ENCODE measurements at regions not wholly inside any gene's neighbourhood (a gene's known extent, or its start where the extent isn't known, plus 50 kb on each side); places are given as distances from the start of the nearest gene placed in this dataset.
"Not testable (repeated sequence)": the region's sequence is repeated elsewhere in the genome, so short reads cannot be mapped to it uniquely, and the experiment has no call there.

DNA sequence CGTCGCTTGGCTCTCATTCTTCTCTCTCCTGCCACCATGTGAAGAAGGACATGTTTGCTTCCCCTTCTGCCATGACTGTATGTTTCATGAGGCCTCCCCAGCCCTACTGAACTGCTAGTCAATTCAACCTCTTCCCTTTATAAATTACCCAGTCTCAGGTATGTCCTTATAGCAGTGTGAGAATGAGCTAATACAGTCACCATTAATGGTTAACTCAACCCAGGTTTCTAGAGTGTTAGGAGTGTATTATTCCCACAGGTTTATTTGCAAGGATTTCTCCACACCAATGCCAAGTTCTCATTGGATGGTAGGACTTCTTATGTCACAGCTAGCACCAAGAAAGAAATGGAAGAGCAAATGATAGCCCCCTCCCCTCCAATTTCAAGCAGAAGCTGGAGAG, 71.9 kb downstream of the DYNAP start:
- DNase-seq = no peak

DNA sequence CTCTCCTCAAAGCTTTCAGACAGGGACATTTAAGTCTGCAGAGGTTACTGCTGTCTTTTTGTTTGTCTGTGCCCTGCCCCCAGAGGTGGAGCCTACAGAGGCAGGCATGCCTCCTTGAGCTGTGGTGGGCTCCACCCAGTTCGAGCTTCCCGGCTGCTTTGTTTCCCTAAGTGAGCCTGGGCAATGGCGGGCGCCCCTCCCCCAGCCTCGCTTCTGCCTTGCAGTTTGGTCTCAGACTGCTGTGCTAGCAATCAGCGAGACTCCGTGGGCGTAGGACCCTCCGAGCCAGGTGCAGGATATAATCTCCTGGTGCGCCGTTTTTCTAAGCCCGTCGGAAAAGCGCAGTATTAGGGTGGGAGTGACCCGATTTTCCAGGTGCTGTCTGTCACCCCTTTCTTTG, 78.7 kb downstream of the DYNAP start:
- not testable (repeated sequence) for DNase-seq

DNA sequence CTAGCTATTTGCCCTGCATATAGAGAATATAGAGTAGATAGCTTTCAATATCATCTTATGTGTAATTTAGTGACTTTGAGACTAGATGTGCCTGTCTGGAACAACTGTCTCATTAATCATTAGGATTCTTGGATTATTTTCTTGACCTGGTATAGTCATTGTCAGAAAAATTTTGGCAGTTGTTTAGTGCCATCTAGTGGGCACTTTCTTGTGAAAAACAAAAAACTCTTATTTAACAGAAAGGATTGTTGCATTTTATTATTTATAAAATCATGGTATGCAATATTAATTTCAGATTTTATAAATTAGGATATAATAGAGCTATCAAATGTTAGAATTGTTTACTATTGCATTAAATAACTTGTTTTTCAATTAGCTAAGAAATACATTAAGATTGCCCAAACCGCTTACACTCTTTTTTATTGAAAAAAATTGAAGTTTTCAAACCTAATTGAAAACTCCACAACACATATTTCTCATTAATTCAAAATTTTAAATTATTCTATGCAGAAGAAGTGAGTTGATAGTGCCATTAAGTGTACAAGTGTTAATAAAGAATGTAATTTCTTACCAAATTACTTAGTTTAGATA, 80.3 kb downstream of the DYNAP start:
- DNase-seq = peak; percentile 35

DNA sequence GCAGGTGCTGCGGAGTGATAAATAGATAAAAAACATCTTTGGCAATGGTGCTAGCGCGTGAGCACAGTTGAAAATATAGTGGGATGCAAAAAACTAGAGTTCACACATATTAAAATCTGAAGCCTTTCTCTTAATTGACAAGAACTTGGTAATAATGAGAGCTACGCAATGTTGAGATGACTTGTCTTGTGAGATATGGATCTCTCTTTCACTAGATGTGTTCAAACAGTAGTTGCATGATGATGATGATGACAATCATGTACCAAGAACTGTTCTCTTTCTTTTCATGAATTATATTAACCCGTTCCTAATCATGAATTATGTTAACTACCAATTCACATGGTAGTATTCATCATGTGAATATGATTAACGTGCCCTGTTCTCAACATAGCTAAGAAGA, 81.1 kb downstream of the DYNAP start:
- no peak for DNase-seq

DNA sequence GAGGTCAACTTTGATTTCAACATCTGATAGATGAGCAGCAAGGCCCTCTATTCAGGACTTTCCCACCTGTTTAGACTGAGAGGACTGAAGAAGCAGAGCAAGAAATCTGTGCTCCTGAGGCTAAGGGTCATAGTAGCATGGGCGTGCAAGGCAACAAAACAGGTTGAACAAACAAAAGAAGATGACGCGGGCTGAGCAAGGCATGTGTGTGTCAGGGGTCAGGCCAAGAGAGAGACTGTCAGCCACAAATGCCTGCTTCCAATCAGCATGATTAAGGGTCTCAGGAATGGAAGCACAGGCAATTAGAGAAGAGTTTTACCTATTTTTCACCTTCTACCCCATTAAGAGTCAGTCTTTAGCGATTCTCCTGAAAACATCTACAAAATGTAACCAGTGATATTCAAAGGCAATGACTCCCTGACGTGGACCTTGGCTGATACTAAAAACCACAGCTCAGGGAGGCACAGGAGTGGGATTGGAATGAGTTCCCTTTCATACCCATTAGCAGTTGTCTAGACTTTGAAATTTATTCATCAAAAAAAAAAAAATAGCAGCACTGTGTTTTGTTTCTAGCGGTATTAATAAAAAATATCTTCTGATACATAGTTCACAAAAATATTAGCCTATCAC, 81.9 kb downstream of the DYNAP start:
- DNase-seq = no peak

DNA sequence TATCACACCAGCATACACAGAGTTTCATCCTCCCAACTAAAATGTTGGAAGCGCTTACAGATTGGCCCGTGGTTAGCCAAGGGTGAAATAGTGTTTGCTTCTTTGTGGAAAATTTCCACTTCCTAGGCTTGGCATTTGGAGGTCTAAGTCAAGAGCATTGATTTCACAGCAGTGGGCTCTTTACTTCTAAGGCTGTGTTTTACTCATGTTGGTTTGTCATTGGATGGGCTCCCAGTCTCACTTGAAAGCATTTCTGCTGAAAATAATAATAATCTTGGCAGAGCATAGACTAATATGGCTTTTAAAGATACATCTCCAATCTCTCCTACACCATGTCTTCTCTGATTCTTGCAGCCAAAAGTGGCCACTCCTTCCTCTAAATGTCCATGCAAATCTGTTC, 82.9 kb downstream of the DYNAP start:
- DNase-seq = no peak

DNA sequence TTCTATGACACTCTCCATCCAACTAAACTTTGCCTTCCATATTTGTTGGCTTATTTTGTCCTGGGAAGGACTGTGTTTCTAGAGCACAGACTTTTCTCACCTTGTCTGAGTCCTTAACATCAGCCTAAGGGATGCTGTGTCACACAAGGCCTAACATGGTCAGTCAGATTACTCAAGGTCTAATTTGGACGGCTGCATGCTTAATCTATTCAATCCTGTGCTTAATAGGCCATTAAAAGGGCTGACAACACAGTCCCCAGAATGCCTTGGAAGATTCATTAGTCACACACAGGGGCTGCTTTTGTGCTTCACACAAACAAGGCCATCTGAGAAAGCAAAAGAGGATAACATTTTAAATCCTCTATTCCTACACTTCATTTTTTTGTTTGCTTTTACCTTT, 84.0 kb downstream of the DYNAP start:
- DNase-seq = no peak

DNA sequence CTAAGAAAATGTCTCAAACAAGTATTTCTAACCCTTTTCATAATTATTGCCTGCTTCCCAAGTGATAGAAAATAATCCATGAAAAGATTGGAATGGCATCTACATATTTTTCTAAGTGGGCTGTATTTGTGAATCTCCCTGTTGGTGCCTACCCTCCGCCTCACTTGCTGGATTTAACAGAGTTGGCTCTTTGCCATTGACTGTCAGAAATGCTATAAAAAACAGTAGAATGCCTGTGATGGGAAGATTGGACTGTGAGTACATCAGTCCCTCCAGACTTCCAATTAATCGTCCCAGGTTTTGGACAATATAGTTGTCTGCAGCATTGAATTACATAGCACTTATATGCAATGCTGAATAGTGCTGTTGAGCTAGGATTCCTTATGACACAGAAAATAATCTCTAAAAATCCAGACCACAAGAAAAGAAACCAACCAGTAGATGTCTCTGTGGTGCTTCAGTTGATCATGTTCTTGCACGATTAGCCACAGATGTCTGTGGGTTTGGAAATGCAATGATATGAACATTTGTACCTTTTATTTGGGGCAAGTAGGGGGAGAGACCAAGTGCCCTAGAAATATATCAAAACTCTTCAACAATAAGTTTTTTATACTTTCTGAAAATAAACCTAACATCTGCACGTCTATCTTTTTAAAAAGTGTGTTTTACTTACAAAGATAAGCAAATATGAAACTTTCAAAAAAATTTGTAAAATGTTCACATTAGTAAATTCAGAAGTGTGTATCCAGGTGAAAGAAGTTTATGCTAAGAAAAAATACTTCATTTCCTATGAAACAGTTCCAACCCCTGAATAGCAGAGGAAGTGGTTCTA, 88.5 kb downstream of the DYNAP start:
- DNase-seq = peak; percentile 68

DNA sequence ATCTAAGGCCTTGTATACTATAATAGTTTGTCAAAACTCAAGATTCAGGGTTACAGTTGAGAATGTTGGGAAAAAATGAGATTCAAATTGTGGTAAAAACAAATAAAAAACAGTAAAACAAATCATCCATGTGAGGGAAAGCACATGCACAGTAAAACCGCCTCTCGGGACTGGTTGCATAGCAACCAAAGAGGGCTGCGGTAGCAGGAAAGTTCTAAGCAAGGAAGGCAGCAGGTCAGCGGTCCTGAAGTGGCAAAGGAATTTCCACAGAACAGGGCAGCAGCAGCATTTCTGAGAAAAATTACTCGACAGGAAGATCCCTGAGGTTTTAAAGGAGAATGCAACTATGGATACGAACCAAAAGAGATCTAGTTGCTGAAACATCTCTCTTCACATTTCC, 93.7 kb downstream of the DYNAP start:
- DNase-seq = no peak

DNA sequence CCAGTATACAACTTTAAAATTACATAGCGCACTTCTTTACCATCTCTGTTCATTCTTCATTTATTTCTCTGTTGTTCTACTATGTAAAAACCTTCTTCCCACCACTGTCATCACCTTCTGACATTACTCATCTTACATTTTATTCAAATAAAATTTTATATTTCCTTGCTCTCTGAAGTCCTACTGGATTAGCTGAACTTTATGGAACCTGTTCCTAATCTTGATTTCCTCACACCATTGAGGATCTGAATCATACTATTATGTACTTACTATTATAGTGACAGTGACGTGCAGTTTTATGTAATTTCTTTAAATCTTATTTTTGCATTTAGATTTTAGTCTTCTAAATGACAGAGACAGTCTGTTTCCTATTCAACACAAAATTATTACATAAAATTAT, 98.3 kb downstream of the DYNAP start:
- DNase-seq = no peak

DNA sequence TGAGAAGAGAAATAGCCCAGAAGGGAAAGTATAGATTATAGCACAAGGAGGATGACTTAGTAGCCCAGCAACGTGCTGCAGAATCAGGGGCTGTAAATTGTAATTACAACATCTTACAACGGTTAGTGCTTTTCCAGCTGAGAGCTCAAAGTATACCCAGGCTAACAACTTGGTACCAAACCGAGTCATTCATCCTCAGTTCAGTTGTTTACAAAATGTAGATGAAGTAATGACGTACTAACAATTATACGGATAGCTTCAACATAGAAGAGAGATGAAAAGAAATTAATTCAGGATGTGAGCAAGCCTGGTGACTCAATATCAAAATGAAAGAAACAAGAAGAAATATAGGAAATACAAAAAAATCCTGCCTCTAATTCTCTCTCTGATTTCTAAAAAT, 99.2 kb downstream of the DYNAP start:
- DNase-seq = no peak

DNA sequence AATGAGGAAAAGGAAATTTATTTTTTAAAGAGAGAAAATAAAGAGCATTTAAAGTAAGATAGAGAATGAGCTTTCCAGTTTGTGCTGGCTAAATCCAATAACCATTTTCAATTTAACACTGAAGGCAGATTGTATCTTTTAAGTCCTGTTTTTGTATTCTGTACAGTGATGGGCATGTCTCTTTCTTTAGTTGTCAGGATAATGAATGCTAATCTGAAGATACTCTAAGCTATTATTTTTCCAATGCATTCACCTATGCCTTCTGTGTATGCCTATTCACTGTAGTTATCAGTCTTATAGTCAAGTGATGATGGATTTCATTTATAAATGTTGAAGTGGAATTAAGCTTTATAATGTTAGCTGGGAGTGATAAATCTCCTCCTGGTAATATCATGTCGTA, 101.4 kb downstream of the DYNAP start:
- DNase-seq = no peak

DNA sequence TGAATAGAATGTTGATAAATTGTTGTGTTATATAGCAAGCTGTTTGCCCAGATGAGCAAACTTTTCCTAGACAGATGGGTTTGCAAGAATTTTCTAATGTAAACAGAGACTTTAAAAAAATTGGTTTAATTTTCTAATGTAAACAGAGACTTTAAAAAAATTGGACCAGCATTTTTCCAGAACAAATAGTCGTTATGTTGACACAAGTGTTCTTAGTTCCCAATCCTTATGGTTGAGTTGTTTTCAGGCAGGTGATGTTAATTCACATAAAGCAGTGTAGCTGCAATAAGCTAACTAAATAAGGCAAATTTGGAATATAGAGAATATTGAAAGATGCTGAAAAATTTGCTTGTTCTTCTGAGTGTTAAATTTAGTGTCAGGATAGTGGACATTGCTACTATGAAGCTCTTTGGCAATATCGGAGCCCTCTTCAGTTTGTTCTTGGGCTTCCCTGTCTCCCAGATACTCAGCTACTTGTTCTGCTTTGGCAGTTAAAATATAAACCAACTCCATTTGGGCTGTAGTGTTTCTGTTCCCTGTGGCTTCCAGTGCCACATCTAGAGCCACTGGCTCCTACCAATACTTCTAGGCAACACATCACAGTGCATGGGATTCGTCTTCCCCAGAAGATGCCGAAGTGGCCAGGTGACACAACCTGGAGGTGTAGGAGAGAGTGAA, 105.7 kb downstream of the DYNAP start:
- DNase-seq = no peak

DNA sequence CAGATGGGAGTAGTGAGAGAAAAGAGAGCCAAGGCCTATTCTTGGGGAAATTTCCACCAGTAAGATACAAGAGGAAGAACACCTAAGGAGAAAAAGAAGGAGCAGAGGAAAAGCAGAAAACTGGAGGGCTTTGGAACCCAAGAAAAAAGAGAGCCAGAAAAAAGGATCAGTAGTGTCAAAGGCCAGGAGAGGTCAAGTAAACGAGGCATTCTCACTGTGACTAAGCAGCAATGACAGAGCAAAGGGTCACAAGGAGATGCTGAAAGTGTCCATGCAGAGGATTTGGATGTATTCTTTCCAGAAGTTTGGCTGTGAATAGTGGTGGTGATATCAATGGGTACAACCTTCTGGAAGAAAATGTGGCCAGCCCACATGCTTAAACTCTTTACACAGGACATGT, 109.5 kb downstream of the DYNAP start:
- no peak for DNase-seq

DNA sequence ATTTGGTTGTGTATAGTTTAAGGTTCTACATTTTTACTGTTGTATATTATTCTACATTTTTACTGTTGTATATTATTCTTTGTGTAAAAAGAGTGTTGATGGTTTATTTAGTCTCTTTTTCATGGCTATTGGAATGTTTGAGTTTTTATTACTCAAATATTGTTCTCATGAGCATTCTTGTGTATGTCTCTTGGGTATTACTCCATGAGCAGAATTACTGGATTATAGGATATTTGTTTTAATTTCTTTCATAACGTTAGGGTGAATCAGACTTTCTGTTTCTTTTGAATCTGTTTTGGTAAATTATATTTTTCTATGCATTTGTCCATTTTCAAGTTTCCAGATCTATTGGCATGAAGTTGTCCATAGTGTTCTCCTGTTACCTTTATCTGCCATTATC, 111.6 kb downstream of the DYNAP start:
- no peak for DNase-seq

DNA sequence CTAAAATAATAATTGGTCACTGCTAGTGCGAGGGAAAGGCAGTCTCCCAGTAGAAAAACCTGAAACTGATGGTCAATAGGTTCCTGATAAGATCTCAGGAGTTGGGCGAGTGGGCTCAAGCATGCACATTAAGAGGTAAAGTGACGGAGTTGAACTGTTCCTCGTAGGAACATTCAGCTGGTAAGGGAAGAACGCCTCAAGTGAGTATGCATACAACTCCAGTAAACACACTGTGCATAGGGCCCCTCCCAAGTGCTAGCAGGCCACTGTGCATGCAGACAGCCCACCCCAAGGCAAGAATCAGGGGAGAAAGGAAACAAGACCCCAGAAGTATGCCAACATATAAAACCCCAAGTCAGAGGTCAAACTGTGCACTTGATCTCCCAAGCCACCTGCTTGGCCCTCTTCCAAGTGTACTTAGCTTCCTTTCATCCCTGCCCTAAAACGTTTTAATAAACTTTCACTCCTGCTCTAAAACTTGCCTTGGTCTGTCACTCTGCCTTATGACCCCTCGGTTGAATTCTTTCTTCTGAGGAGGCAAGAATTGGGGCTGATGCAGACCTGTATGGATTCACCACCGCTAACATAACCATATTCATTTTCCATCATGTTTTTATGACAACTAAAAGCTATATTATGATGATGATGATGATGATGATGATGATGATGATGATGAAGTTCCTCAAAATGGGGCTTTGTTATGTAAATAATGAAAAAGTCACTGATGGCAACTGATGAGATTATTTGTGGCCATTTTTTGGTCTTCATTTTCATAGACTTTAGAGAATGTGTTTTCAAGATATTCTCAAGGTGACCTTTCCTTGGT, 118.0 kb upstream of the RAB27B start:
- DNase-seq = no peak

DNA sequence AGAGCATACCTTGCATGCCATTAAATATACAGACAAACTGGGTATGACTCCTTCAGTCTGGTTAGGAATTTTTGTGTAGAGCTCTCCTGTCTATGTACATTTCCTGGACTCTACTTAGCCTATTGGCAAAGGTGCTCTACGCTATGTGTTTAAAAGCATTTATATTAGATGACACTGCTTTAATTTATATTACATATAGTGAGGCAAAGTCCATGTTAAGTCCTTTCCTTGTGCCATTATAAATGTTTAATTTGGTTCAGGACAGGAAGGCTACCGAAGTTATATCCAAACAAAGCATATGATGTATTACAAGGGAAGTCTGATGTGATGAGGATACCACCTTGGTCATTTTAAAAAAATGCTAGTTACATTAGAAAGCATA, 117.4 kb upstream of the RAB27B start:
- DNase-seq = no peak

DNA sequence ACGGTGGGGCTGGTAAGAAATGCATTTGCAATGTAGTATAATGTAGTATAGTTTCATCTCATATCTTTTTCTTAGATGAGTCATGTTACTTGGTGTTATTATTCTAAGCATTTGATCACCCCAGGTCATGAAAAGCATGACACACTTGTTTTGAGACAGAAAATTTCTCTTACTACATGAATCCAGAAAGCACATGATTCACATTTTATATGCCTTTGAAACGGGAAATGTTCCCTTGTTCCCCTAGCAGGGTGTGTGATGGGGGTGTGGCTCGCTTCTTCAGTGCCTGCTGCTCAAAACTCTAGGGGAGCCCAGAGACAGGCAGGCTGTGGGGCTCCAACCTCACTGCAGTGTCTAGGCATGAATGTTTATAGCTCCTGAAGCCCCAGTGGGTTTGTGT, 116.0 kb upstream of the RAB27B start:
- peak; percentile 43 for DNase-seq

DNA sequence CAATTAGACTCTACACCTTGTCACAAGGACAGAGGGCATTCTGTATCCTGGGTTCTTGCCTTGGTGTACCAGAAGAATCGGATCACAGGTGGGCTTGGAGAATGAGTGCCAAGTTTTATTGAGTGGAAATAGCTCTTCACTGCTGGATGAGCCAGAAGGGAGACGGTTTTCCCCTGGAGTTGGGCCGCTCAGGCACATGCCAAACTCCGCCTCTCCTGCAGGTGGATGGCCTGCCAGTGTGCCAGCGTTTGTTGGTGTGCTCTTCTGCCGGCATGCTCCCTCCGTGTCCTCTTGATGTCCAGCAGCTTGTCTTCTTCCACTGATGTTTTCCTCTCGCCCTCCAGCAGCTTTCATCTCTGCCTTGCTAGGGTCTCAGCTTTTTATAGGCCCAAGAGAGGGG, 115.5 kb upstream of the RAB27B start:
- DNase-seq = no peak

DNA sequence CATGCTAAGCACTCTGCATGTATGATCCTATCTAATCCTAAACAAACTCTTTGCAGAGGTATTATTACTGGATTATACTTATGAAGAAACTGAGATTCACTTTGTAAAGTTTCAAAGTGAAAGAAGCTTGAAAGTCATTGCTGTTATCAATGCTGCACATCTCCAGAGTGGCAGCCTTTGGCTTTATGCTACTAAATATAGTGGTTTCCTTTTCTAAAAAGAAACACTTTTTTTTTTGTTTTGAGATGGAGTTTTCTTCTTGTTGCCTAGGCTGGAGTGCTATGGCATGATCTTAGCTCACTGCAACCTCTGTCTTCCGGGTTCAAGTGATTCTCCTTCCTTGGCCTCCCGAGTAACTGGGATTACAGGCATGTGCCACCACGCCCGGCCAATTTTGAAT, 114.9 kb upstream of the RAB27B start:
- no peak for DNase-seq

DNA sequence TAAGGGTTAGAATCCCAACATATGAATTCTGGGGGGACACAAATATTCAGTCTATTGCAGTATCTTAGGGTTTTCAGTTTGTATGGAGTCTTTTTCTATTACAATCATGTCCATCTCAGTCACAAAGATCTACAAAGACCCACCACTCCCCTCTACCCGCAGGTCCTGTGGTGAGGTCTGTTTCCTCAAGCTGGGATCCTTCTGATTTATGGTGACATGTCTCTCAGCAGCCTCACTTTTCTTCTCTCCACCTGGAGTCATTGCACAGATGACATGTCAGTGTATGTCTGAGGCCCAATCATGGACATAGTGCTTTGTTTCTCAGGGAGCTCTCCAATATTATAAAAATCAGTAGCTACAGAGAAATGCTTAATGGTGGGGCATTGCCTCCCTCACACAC, 113.4 kb upstream of the RAB27B start:
- DNase-seq = no peak

DNA sequence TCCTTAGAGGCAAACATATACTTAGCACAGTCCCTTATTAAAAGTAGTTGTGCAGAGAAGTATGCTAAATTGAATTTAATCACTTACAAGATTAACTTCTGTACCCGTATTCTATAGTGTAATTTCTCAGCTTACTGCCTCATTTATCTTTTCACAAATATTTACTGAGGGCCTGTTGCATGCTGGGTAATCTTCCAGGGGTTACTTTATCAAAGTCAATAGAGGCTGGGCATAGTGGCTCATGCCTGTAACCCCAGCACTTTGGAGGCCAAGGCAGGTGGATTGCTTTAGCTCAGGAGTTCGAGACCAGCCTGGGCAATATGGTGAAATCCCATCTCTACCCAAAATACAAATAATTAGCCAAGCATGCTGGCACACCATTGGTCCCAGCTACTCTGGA, 111.7 kb upstream of the RAB27B start:
- no peak for DNase-seq
